Kidney (tissue), 13 donors: ENCODE measurements at regions not wholly inside any gene's neighbourhood (a gene's known extent, or its start where the extent isn't known, plus 50 kb on each side); places are given as distances from the start of the nearest gene placed in this dataset.

ENCODE experiments used
- DNase-seq, 5 donors: peaks; one replicate each; pipeline ENCODE4 v3.0.0-alpha.2; 2013 to 2020
- FAIRE-seq: peaks from 2 replicates; lab custom pipeline; 2012; peaks lifted over from hg19 to GRCh38; lab: Jason Lieb, UNC
- H3K27ac ChIP-seq, 2 donors: one replicate each; pipeline ENCODE4 v1.7.0; 2013; ENCODE audit warnings: low read depth in 2 of 2, low read length in 2 of 2, inconsistent platforms in 1 of 2
- H3K27me3 ChIP-seq: one replicate; pipeline ENCODE4 v1.7.1; 2013; ENCODE audit warnings: low read length, inconsistent platforms; ENCODE audit not compliant: control insufficient read depth, insufficient read depth
- H3K36me3 ChIP-seq, 3 donors: one replicate each; pipeline versions ENCODE4 v1.7.0 to v1.7.1; 2013; ENCODE audit warnings: low read length in 3 of 3, control low read depth in 1 of 3, inconsistent platforms in 1 of 3; ENCODE audit not compliant: insufficient read depth in 3 of 3, control insufficient read depth in 2 of 3
- H3K4me1 ChIP-seq, 3 donors: one replicate each; pipeline versions ENCODE4 v1.7.0 to v1.7.1; 2013; ENCODE audit warnings: low read length in 3 of 3, inconsistent platforms in 1 of 3, low read depth in 1 of 3; ENCODE audit not compliant: control insufficient read depth in 2 of 3, insufficient read depth in 2 of 3
- H3K4me3 ChIP-seq, 3 donors: one replicate each; pipeline versions ENCODE4 v1.7.0 to v1.8.1; 2013; ENCODE audit warnings: low read length in 3 of 3, control low read depth in 1 of 3, inconsistent platforms in 1 of 3
- H3K9ac ChIP-seq, 3 donors: one replicate each; pipeline versions ENCODE4 v1.7.0 to v1.7.1; 2013; ENCODE audit warnings: low read length in 3 of 3, control low read depth in 1 of 3, inconsistent platforms in 1 of 3
- H3K9me3 ChIP-seq, 3 donors: one replicate each; pipeline versions ENCODE4 v1.7.0 to v1.7.1; 2013; ENCODE audit warnings: low read length in 3 of 3, control low read depth in 1 of 3, inconsistent platforms in 1 of 3; ENCODE audit not compliant: control insufficient read depth in 2 of 3, insufficient read depth in 1 of 3
- CTCF ChIP-seq: IDR thresholded peaks from 3 replicates; pipeline ENCODE4 v1.5.1; 2012; ENCODE audit warnings: mild to moderate bottlenecking, moderate library complexity, borderline replicate concordance; ENCODE audit not compliant: insufficient read depth; ENCODE audit errors: extremely low read depth
- intact Hi-C: fragments of 100-400 bp; cut with DNase I; formaldehyde crosslinking; loops from one replicate; pipeline ENCODE4 v1.11.1; 2022
- donor health status: control.
- donor health status: control.
- donor health status: control.
- donor health status: control.
- donor health status: control.
- donor health status: DM: yes; HTN: yes; CAD: no.
- donor health status: Normal renal cell carcinoma (clear cell type).

- DNase-seq = no peak
- Histone ChIP-seq H3K4me3 (no peak overlapping the region), H3K27me3 (no peaks in the 10 kb centered on the region), H3K9ac (no peak overlapping the region), H3K4me1 (no peaks in the 10 kb centered on the region), H3K27ac (no peak overlapping the region), H3K9me3 (no peaks in the 10 kb centered on the region), H3K36me3 (no peaks in the 10 kb centered on the region)
- no peak for TF ChIP-seq CTCF
- intact Hi-C loops = no loop called here
- no peak for FAIRE-seq
Observed at GRCh38 chr5:165538065-165538464, 2032.6 kb downstream of the MAT2B start.

GRCh38 chr5:165559645-165560044, 2054.2 kb downstream of the MAT2B start:
- Histone ChIP-seq H3K27me3 (no peaks in the 10 kb centered on the region), H3K4me3 (no peak overlapping the region), H3K9me3 (no peaks in the 10 kb centered on the region), H3K9ac (no peak overlapping the region), H3K4me1 (no peaks in the 10 kb centered on the region), H3K27ac (no peak overlapping the region), H3K36me3 (no peaks in the 10 kb centered on the region)
- TF ChIP-seq CTCF = no peak
- FAIRE-seq (no peak), DNase-seq (no peak)
- intact Hi-C loops = no loop called here

- H3K27ac ChIP-seq = no peak overlapping the region
- H3K9ac ChIP-seq = no peak overlapping the region
- TF ChIP-seq CTCF = no peak
- H3K4me3 ChIP-seq = no peak overlapping the region
- H3K4me1 ChIP-seq = no peaks in the 10 kb centered on the region
- DNase-seq (no peak), FAIRE-seq (no peak)
- intact Hi-C loops = no loop called here
- H3K9me3 ChIP-seq = no peaks in the 10 kb centered on the region
- no peaks in the 10 kb centered on the region for H3K36me3 ChIP-seq
- H3K27me3 ChIP-seq = no peaks in the 10 kb centered on the region
Observed at GRCh38 chr5:165560648-165561047, 2055.2 kb downstream of the MAT2B start.

- no peaks in the 10 kb centered on the region for H3K27me3 ChIP-seq
- TF ChIP-seq CTCF = no peak
- FAIRE-seq = no peak
Observed at GRCh38 chr5:165565911-165566310, 2060.5 kb downstream of the MAT2B start.

More at GRCh38 chr5:165565911-165566310, 2060.5 kb downstream of the MAT2B start:
- Histone ChIP-seq H3K4me1 (no peaks in the 10 kb centered on the region), H3K36me3 (no peaks in the 10 kb centered on the region), H3K4me3 (no peak overlapping the region), H3K27ac (no peak overlapping the region), H3K9me3 (no peaks in the 10 kb centered on the region), H3K9ac (no peak overlapping the region)
- DNase-seq = no peak
- intact Hi-C loops = no loop called here
